BE2C (cell line): ENCODE measurements at regions not wholly inside any gene's neighbourhood (a gene's known extent, or its start where the extent isn't known, plus 50 kb on each side); places are given as distances from the start of the nearest gene placed in this dataset.

Source experiments
- DNase-seq: peaks from one replicate; pipeline ENCODE4 v3.0.0-alpha.2; 2020
- H3K27me3 ChIP-seq: fragments of 250-450 bp; sonication (Bioruptor Pico); 2 replicates; pipeline ENCODE4 v1.5.1; 2020; ENCODE audit warnings: mild to moderate bottlenecking
- H3K36me3 ChIP-seq: fragments of 250-450 bp; sonication (Bioruptor Pico); 2 replicates; pipeline ENCODE4 v1.5.1; 2020; ENCODE audit warnings: mild to moderate bottlenecking
- H3K4me1 ChIP-seq: fragments of 250-450 bp; sonication (Bioruptor Pico); 2 replicates; pipeline ENCODE4 v1.5.1; 2020
- H3K4me3 ChIP-seq: 2 replicates; pipeline ENCODE4 v1.5.1; 2011; ENCODE audit warnings: low read depth, low read length
- H3K9me3 ChIP-seq: fragments of 250-450 bp; sonication (Bioruptor Pico); 2 replicates; pipeline ENCODE4 v1.5.1; 2020
- TF ChIP-seq, protein P1 (sequence below): IDR thresholded peaks from 2 replicates; pipeline ENCODE4 v1.5.1; 2012; ENCODE audit warnings: mild to moderate bottlenecking, low read depth, low read length

DNA sequence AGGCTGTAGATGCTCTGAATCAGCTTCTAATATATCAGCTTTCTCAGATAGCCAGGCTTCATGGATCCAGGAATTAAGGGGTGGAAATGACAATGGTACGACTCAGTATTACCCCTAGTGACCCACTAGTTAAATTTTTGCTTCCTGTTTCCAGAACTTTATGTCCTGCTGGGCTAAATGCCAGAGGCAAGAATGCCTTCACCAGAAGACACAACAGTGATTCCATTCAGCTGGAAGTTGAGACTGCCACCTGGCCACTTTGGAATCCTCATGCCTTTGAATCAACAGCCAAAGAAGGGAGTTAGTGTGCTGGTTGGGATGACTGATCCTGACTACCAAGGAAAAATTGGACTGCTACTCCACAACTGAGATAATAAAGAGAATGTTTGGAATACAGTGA is 239.1 kb downstream of the ASXL3 start:
- no peak for DNase-seq
- H3K4me3 ChIP-seq = no peak overlapping the region

DNA sequence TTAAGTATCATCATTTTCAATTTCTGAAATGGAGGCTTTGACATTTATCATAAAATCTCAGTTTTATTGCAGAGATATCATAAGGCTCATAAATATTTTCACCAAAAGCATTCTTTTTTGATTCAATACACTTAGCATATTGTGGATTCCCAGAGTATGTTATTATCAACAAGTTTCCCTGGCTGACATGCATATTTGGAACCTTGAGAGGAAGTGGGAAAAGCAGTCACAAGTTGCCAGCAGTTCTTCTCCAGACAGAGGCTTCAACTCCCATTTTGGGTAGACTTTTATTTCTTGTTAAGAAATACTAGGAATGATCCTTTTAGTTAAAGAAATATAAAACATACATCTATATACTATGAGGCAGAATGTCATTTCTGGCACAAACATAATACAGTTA is 236.5 kb downstream of the ASXL3 start:
- TF ChIP-seq, protein P1, sequence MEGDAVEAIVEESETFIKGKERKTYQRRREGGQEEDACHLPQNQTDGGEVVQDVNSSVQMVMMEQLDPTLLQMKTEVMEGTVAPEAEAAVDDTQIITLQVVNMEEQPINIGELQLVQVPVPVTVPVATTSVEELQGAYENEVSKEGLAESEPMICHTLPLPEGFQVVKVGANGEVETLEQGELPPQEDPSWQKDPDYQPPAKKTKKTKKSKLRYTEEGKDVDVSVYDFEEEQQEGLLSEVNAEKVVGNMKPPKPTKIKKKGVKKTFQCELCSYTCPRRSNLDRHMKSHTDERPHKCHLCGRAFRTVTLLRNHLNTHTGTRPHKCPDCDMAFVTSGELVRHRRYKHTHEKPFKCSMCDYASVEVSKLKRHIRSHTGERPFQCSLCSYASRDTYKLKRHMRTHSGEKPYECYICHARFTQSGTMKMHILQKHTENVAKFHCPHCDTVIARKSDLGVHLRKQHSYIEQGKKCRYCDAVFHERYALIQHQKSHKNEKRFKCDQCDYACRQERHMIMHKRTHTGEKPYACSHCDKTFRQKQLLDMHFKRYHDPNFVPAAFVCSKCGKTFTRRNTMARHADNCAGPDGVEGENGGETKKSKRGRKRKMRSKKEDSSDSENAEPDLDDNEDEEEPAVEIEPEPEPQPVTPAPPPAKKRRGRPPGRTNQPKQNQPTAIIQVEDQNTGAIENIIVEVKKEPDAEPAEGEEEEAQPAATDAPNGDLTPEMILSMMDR = no peak
- no peak overlapping the region for H3K4me3 ChIP-seq
- no peaks in the 10 kb centered on the region for H3K27me3 ChIP-seq
- no peaks in the 10 kb centered on the region for H3K9me3 ChIP-seq
- no peaks in the 10 kb centered on the region for H3K36me3 ChIP-seq
- no peaks in the 10 kb centered on the region for H3K4me1 ChIP-seq
- DNase-seq = no peak

More for the DNA sequence above, 239.1 kb downstream of the ASXL3 start:
- TF ChIP-seq, protein P1 = no peak
- H3K4me1 ChIP-seq = no peaks in the 10 kb centered on the region
- H3K36me3 ChIP-seq = no peaks in the 10 kb centered on the region
- H3K9me3 ChIP-seq = no peaks in the 10 kb centered on the region
- no peaks in the 10 kb centered on the region for H3K27me3 ChIP-seq

DNA sequence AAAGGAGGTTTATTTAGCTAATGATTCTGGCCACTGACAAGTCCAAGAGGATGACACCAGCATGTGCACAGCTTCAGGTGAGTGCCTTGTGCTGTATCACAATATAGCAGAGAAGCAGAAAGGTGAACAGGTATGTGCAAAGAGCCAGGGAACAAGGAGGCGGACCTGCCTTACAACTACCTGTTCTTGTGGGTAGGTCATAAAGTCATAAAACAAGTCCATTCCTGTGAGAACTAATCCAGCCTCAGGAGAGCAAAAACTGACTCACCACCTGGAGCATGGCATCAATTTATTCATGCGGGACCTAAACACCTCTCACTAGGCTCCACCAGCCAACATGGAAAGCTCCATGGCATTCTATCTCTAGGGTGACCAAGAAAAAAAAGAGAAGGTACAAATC is 234.2 kb downstream of the ASXL3 start:
- Histone ChIP-seq H3K4me1 (no peaks in the 10 kb centered on the region), H3K4me3 (no peak overlapping the region), H3K9me3 (no peaks in the 10 kb centered on the region), H3K27me3 (no peaks in the 10 kb centered on the region), H3K36me3 (no peaks in the 10 kb centered on the region)
- DNase-seq = no peak
- TF ChIP-seq, protein P1 = no peak

DNA sequence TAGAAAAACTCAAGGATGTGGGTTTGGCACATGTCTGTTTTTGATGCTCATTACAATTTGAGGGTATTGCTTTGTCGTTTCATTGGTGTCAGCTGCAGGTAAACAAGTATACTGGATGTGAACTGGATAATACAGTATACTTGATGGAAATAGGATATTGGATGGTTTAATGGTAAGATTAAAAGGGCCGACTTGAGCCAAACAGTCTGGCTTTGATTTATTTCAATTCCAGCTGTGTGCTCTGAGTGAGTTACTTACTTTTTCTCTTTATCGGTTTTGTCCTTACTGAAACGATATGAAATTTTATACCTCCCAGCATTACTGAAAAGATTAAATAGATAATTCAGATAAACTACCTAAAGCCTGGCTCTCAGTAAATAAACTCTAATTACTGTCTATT is 227.6 kb downstream of the ASXL3 start:
- Histone ChIP-seq H3K36me3 (no peaks in the 10 kb centered on the region), H3K27me3 (0 out of 2 replicates have a peak, but pooled peaks cover 4% of the 10 kb centered on the region), H3K4me1 (no peaks in the 10 kb centered on the region), H3K9me3 (no peaks in the 10 kb centered on the region), H3K4me3 (no peak overlapping the region)
- TF ChIP-seq, protein P1 = no peak
- no peak for DNase-seq

DNA sequence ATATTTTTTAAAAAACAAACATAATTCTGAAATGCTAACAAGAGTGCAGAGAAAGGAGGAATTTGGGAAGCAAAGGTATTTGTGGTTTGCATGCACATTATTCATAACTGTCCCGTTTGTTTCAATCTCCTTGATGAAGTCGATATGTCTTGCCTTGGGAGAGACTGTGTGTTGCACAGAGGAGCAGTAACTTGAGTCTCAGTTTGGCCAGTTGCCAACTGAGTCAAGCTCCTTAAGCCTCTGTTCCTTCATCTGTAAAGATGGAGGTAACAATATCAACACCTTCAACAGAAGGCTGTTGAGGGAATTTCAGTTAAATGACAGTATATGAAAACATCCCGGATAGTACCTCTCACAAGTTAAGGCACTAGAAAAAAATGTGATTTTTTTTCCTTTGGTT is 226.2 kb downstream of the ASXL3 start:
- no peaks in the 10 kb centered on the region for H3K36me3 ChIP-seq
- H3K27me3 ChIP-seq = 0 out of 2 replicates have a peak, but pooled peaks cover 4% of the 10 kb centered on the region
- H3K9me3 ChIP-seq = no peaks in the 10 kb centered on the region
- H3K4me3 ChIP-seq = no peak overlapping the region
- DNase-seq = no peak
- TF ChIP-seq, protein P1 = no peak
- H3K4me1 ChIP-seq = no peaks in the 10 kb centered on the region

DNA sequence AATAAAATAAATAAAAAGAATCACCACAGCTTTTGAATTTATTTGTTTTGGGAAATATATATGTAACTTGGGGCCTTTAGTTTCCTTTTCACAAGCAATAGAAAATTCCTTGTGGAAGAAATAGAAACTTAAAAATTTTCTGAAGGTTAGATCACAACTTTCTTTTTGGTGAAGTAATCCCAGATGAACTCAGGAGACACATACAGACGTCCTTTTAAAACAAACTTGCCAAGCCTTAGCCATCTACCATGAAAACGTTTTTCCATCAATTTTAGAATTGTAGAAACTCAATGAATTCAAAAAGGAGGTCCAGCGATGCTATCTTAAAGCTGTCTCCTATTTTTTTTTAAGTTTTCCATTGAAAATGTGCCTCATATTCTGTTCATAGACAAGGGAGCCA is 225.6 kb downstream of the ASXL3 start:
- Histone ChIP-seq H3K27me3 (0 out of 2 replicates have a peak, but pooled peaks cover 4% of the 10 kb centered on the region), H3K36me3 (no peaks in the 10 kb centered on the region), H3K4me3 (no peak overlapping the region), H3K9me3 (no peaks in the 10 kb centered on the region), H3K4me1 (no peaks in the 10 kb centered on the region)
- DNase-seq = no peak
- TF ChIP-seq, protein P1 = no peak
